H9 (cell line): ENCODE measurements at regions not wholly inside any gene's neighbourhood (a gene's known extent, or its start where the extent isn't known, plus 50 kb on each side); places are given as distances from the start of the nearest gene placed in this dataset.

Source experiments
- DNase-seq: peaks from one replicate; pipeline ENCODE4 v3.0.0-alpha.2; 2017
- H2AFZ ChIP-seq: one replicate; pipeline ENCODE4 v1.6.1; 2013; ENCODE audit warnings: mild to moderate bottlenecking, low read length, control low read depth, moderate library complexity
- H2AK5ac ChIP-seq: 2 replicates; pipeline ENCODE4 v1.6.1; 2013; ENCODE audit warnings: low read length, control low read depth, mixed read lengths; ENCODE audit not compliant: insufficient read length
- H2BK120ac ChIP-seq: one replicate; pipeline ENCODE4 v1.6.1; 2013; ENCODE audit warnings: low read depth, mild to moderate bottlenecking, low read length, control low read depth, inconsistent platforms; ENCODE audit not compliant: poor library complexity, severe bottlenecking
- H2BK12ac ChIP-seq: 2 replicates; pipeline ENCODE4 v1.6.1; 2013; ENCODE audit warnings: low read length, control low read depth, mixed read lengths, low read depth; ENCODE audit not compliant: insufficient read length
- H2BK15ac ChIP-seq: 2 replicates; pipeline ENCODE4 v1.6.1; 2013; ENCODE audit warnings: low read depth, low read length, control low read depth
- H2BK20ac ChIP-seq: one replicate; pipeline ENCODE4 v1.6.1; 2013; ENCODE audit warnings: low read depth, mild to moderate bottlenecking, low read length, control low read depth, inconsistent platforms; ENCODE audit not compliant: poor library complexity, severe bottlenecking
- H2BK5ac ChIP-seq: 2 replicates; pipeline ENCODE4 v1.6.1; 2013; ENCODE audit warnings: low read length, control low read depth, mixed read lengths; ENCODE audit not compliant: insufficient read length
- H3K14ac ChIP-seq: 2 replicates; pipeline ENCODE4 v1.6.1; 2013; ENCODE audit warnings: low read length, control low read depth; ENCODE audit not compliant: insufficient read depth
- H3K18ac ChIP-seq: 2 replicates; pipeline ENCODE4 v1.6.1; 2013; ENCODE audit warnings: low read depth, mild to moderate bottlenecking, mixed read lengths, low read length, control low read depth; ENCODE audit not compliant: insufficient read length
- H3K23ac ChIP-seq: 2 replicates; pipeline ENCODE4 v1.6.1; 2013; ENCODE audit warnings: low read length, control low read depth, mixed read lengths, low read depth; ENCODE audit not compliant: insufficient read length
- H3K23me2 ChIP-seq: 2 replicates; pipeline ENCODE4 v1.6.1; 2013; ENCODE audit warnings: low read depth, mild to moderate bottlenecking, mixed read lengths, low read length, control low read depth; ENCODE audit not compliant: insufficient read length, poor library complexity, severe bottlenecking
- H3K27ac ChIP-seq: 2 replicates; pipeline ENCODE4 v1.5.1; 2013; ENCODE audit warnings: low read length, control low read depth, mixed read lengths, low read depth; ENCODE audit not compliant: insufficient read length
- H3K27me3 ChIP-seq: 2 replicates; pipeline ENCODE4 v1.6.1; 2013; ENCODE audit warnings: low read length, control low read depth, inconsistent platforms; ENCODE audit not compliant: insufficient read depth
- H3K4ac ChIP-seq: 2 replicates; pipeline ENCODE4 v1.6.1; 2013; ENCODE audit warnings: low read depth, mild to moderate bottlenecking, control low read depth, inconsistent platforms, low read length, moderate library complexity
- H3K4me1 ChIP-seq: 2 replicates; pipeline ENCODE4 v1.6.1; 2013; ENCODE audit warnings: low read length, control low read depth, inconsistent platforms; ENCODE audit not compliant: insufficient read depth
- H3K4me2 ChIP-seq: 2 replicates; pipeline ENCODE4 v1.6.1; 2013; ENCODE audit warnings: low read length, control low read depth, mixed read lengths; ENCODE audit not compliant: insufficient read length, insufficient read depth
- H3K56ac ChIP-seq: 2 replicates; pipeline ENCODE4 v1.6.1; 2013; ENCODE audit warnings: low read depth, mild to moderate bottlenecking, mixed read lengths, low read length, control low read depth; ENCODE audit not compliant: insufficient read length
- H3K79me1 ChIP-seq: 2 replicates; pipeline ENCODE4 v1.6.1; 2013; ENCODE audit warnings: low read depth, mild to moderate bottlenecking, moderate library complexity, low read length, control low read depth, inconsistent platforms; ENCODE audit not compliant: insufficient read depth, poor library complexity, severe bottlenecking
- H3K79me2 ChIP-seq: 2 replicates; pipeline ENCODE4 v1.6.1; 2013; ENCODE audit warnings: low read length, control low read depth, inconsistent platforms; ENCODE audit not compliant: insufficient read depth
- H3K9ac ChIP-seq: 2 replicates; pipeline ENCODE4 v1.6.1; 2013; ENCODE audit warnings: low read length, control low read depth, mixed read lengths; ENCODE audit not compliant: insufficient read length; ENCODE audit errors: extremely low read depth
- H3K9me3 ChIP-seq: one replicate; pipeline ENCODE4 v1.6.1; 2013; ENCODE audit warnings: low read depth, low read length, inconsistent platforms; ENCODE audit not compliant: control insufficient read depth
- H3T11ph ChIP-seq: one replicate; pipeline ENCODE4 v1.6.1; 2013; ENCODE audit warnings: mild to moderate bottlenecking, low read length, control low read depth, inconsistent platforms
- H4K20me1 ChIP-seq: one replicate; pipeline ENCODE4 v1.6.1; 2013; ENCODE audit not compliant: control insufficient read depth, insufficient read length, insufficient read depth
- H4K5ac ChIP-seq: 2 replicates; pipeline ENCODE4 v1.6.1; 2013; ENCODE audit warnings: low read depth, mild to moderate bottlenecking, mixed read lengths, low read length, control low read depth; ENCODE audit not compliant: insufficient read length
- H4K8ac ChIP-seq: replicated peaks from 2 replicates; pipeline ENCODE4 v1.6.1; 2013; ENCODE audit warnings: low read length, control low read depth, mixed read lengths, low read depth; ENCODE audit not compliant: insufficient read length
- H4K91ac ChIP-seq: 2 replicates; pipeline ENCODE4 v1.6.1; 2013; ENCODE audit warnings: low read depth, mild to moderate bottlenecking, moderate library complexity, mixed read lengths, low read length, control low read depth; ENCODE audit not compliant: insufficient read length
- H3K27ac Mint-ChIP-seq, 3 experiments: 2 replicates in 2 of 3; 3 replicates in 1 of 3; pipeline ENCODE4 v1.8.0; 2020 to 2021; ENCODE audit warnings: mixed read lengths in 3 of 3, mild to moderate bottlenecking in 1 of 3, moderate library complexity in 1 of 3
- H3K27me3 Mint-ChIP-seq: 2 replicates; pipeline ENCODE4 v1.8.0; 2021; ENCODE audit warnings: low read depth, mild to moderate bottlenecking, moderate library complexity, mixed read lengths
- H3K36me3 Mint-ChIP-seq, 3 experiments: 2 replicates in 2 of 3; 3 replicates in 1 of 3; pipeline ENCODE4 v1.8.0; 2020 to 2021; ENCODE audit warnings: low read depth in 3 of 3, mixed read lengths in 3 of 3; ENCODE audit not compliant: insufficient read depth in 1 of 3
- H3K4me1 Mint-ChIP-seq, 2 experiments: 2 replicates each; pipeline ENCODE4 v1.8.0; 2020; ENCODE audit warnings: mixed read lengths in 2 of 2
- H3K4me3 Mint-ChIP-seq, 2 experiments: 2 replicates in 1 of 2; 3 replicates in 1 of 2; pipeline ENCODE4 v1.8.0; 2020 to 2021; ENCODE audit warnings: mild to moderate bottlenecking in 2 of 2, mixed read lengths in 2 of 2, moderate library complexity in 1 of 2
- H3K9me3 Mint-ChIP-seq, 2 experiments: 2 replicates in 1 of 2; 3 replicates in 1 of 2; pipeline ENCODE4 v1.8.0; 2020; ENCODE audit warnings: mild to moderate bottlenecking in 2 of 2, mixed read lengths in 2 of 2, moderate library complexity in 1 of 2
- WGBS: extraction: QIAGEN DNeasy Blood & Tissue Kit; methylation state at CpG from one replicate; pipeline ENCODE4 v1.1.7; 2013; ENCODE audit warnings: missing lambda C conversion rate, low lambda C conversion rate, mixed read lengths; ENCODE audit not compliant: insufficient read length; ENCODE audit errors: extremely low coverage; 5-methylcytosine and 5-hydroxymethylcytosine counted together
- TF ChIP-seq, protein P1 (sequence below): fragments of 200-600 bp; sonication (generic); conservative IDR thresholded peaks from 3 replicates; pipeline ENCODE4 v1.8.0; 2021; ENCODE audit warnings: antibody characterized with exemption, mild to moderate bottlenecking

DNA sequence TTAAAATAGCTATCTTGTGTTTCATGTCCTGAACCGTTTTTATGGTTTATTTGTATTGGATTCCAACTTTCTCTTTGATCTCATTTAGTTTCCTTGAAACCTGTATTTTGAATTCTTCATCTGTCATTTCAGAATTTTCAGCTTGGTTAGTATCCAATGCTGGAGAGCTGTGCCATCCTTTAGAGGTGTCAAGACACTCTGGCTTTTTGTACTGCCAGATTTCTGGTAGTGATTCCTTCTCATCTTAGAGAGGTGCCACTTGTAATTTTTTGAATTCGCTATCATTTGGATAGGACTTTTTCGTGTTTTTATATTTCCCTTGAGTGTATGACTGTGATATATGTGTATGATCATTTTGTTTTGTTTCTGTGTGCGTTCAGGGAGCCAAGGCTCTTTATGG lies 591.4 kb downstream of the ADCYAP1 start:
- no peak overlapping the region for H2AK5ac ChIP-seq
- H3K9ac ChIP-seq, result no peak overlapping the region
- no peak overlapping the region for H3K23ac ChIP-seq
- H3K36me3 Mint-ChIP-seq, result peaks cover 4 to 22% (median 6%) of the 10 kb centered on the region in 3 experiments; a peak in 4 of 7 replicates
- no peak overlapping the region for H2BK5ac ChIP-seq
- H4K20me1 ChIP-seq, result no peaks in the 10 kb centered on the region
- no peaks in the 10 kb centered on the region; the same call in 1 of the 2 replicates for H3K27me3 ChIP-seq
- H3K79me2 ChIP-seq, result no peaks in the 10 kb centered on the region
- no peak overlapping the region for H3K27ac Mint-ChIP-seq
- no peak for DNase-seq
- H3K9me3 Mint-ChIP-seq, result peaks cover 26 to 34% of the 10 kb centered on the region in 2 experiments
- H4K5ac ChIP-seq, result no peak overlapping the region
- H2BK12ac ChIP-seq, result no peak overlapping the region
- no peak overlapping the region for H2BK15ac ChIP-seq
- H2AFZ ChIP-seq, result no peak overlapping the region
- no peaks in the 10 kb centered on the region for H3K27me3 Mint-ChIP-seq
- H3T11ph ChIP-seq, result no peak overlapping the region
- no peak overlapping the region for H3K27ac ChIP-seq
- H2BK120ac ChIP-seq, result no peak overlapping the region
- H3K4me3 Mint-ChIP-seq, result no peak overlapping the region
- no peaks in the 10 kb centered on the region for H3K23me2 ChIP-seq
- no peak overlapping the region for H4K91ac ChIP-seq
- no peak overlapping the region for H3K56ac ChIP-seq
- no peaks in the 10 kb centered on the region for H3K4me1 Mint-ChIP-seq
- no peaks in the 10 kb centered on the region for H3K4me1 ChIP-seq
- H3K79me1 ChIP-seq, result no peaks in the 10 kb centered on the region
- no peak overlapping the region for H3K14ac ChIP-seq
- H3K9me3 ChIP-seq, result no peaks in the 10 kb centered on the region
- no peak overlapping the region for H2BK20ac ChIP-seq
- no CpG with 5 or more reads among the region's 4 CpGs for WGBS
- TF ChIP-seq, protein P1, sequence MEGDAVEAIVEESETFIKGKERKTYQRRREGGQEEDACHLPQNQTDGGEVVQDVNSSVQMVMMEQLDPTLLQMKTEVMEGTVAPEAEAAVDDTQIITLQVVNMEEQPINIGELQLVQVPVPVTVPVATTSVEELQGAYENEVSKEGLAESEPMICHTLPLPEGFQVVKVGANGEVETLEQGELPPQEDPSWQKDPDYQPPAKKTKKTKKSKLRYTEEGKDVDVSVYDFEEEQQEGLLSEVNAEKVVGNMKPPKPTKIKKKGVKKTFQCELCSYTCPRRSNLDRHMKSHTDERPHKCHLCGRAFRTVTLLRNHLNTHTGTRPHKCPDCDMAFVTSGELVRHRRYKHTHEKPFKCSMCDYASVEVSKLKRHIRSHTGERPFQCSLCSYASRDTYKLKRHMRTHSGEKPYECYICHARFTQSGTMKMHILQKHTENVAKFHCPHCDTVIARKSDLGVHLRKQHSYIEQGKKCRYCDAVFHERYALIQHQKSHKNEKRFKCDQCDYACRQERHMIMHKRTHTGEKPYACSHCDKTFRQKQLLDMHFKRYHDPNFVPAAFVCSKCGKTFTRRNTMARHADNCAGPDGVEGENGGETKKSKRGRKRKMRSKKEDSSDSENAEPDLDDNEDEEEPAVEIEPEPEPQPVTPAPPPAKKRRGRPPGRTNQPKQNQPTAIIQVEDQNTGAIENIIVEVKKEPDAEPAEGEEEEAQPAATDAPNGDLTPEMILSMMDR, result no peak
- H3K18ac ChIP-seq, result no peak overlapping the region
- H4K8ac ChIP-seq, result no peak overlapping the region
- H3K4me2 ChIP-seq, result no peak overlapping the region
- H3K4ac ChIP-seq, result no peak overlapping the region
